Astrocyte (in vitro differentiated cells and primary cell): ENCODE measurements at regions not wholly inside any gene's neighbourhood (a gene's known extent, or its start where the extent isn't known, plus 50 kb on each side); places are given as distances from the start of the nearest gene placed in this dataset.
A peak's percentile ranks its signal among the peaks of the same experiment; 100 is the strongest.

ENCODE experiments used
- DNase-seq: peaks from one replicate; pipeline ENCODE4 v3.0.0-alpha.2; 2010; ENCODE audit warnings: low read depth
- FAIRE-seq: peaks from 2 replicates; lab custom pipeline; 2011; peaks lifted over from hg19 to GRCh38; lab: Jason Lieb, UNC
- H2AFZ ChIP-seq: 2 replicates; pipeline ENCODE4 v1.6.0; 2012; ENCODE audit warnings: low read depth, low read length, inconsistent platforms
- H3K27ac ChIP-seq: 2 replicates; pipeline ENCODE4 v1.5.1; 2011; ENCODE audit warnings: low read depth, low read length, inconsistent platforms
- H3K27me3 ChIP-seq: 2 replicates; pipeline ENCODE4 v1.6.0; 2011; ENCODE audit warnings: low read length, inconsistent platforms; ENCODE audit not compliant: insufficient read depth
- H3K36me3 ChIP-seq: 2 replicates; pipeline ENCODE4 v1.5.1; 2011; ENCODE audit warnings: low read length, inconsistent platforms; ENCODE audit not compliant: insufficient read depth
- H3K4me1 ChIP-seq: 2 replicates; pipeline ENCODE4 v1.5.1; 2011; ENCODE audit warnings: low read length, inconsistent platforms; ENCODE audit not compliant: insufficient read depth
- H3K4me2 ChIP-seq: 2 replicates; pipeline ENCODE4 v1.6.0; 2012; ENCODE audit warnings: low read length, inconsistent platforms
- H3K4me3 ChIP-seq: 2 replicates; pipeline ENCODE4 v1.5.1; 2011; ENCODE audit warnings: low read depth, mild to moderate bottlenecking, low read length, inconsistent platforms; ENCODE audit not compliant: insufficient read depth
- H3K79me2 ChIP-seq: 2 replicates; pipeline ENCODE4 v1.6.0; 2012; ENCODE audit warnings: mild to moderate bottlenecking, low read length, inconsistent platforms; ENCODE audit not compliant: insufficient read depth
- H3K9ac ChIP-seq: 2 replicates; pipeline ENCODE4 v1.6.0; 2012; ENCODE audit warnings: mild to moderate bottlenecking, low read length, inconsistent platforms
- H3K9me3 ChIP-seq: 2 replicates; pipeline ENCODE4 v1.5.1; 2012; ENCODE audit warnings: low read depth, mild to moderate bottlenecking, low read length, inconsistent platforms; ENCODE audit not compliant: insufficient read depth
- H4K20me1 ChIP-seq: 2 replicates; pipeline ENCODE4 v1.6.0; 2012; ENCODE audit warnings: low read length, inconsistent platforms; ENCODE audit not compliant: insufficient read depth
- H3K27ac Mint-ChIP-seq: one replicate; pipeline ENCODE4 v1.8.0; 2021; ENCODE audit warnings: mild to moderate bottlenecking, mixed read lengths; ENCODE audit not compliant: unreplicated experiment
- H3K27me3 Mint-ChIP-seq: one replicate; pipeline ENCODE4 v1.8.0; 2021; ENCODE audit warnings: low read depth, mixed read lengths; ENCODE audit not compliant: unreplicated experiment
- H3K36me3 Mint-ChIP-seq: one replicate; pipeline ENCODE4 v1.8.0; 2021; ENCODE audit warnings: low read depth, mixed read lengths; ENCODE audit not compliant: unreplicated experiment
- H3K4me1 Mint-ChIP-seq: one replicate; pipeline ENCODE4 v1.8.0; 2021; ENCODE audit warnings: low read depth, mixed read lengths; ENCODE audit not compliant: unreplicated experiment
- H3K4me3 Mint-ChIP-seq: one replicate; pipeline ENCODE4 v1.8.0; 2021; ENCODE audit warnings: mild to moderate bottlenecking, moderate library complexity, mixed read lengths; ENCODE audit not compliant: unreplicated experiment
- H3K9me3 Mint-ChIP-seq: one replicate; pipeline ENCODE4 v1.8.0; 2021; ENCODE audit warnings: mild to moderate bottlenecking, mixed read lengths; ENCODE audit not compliant: unreplicated experiment
- EZH2 ChIP-seq: IDR thresholded peaks from 2 replicates; pipeline ENCODE4 v1.6.1; 2012; ENCODE audit warnings: mild to moderate bottlenecking, low read length, inconsistent platforms; ENCODE audit not compliant: insufficient read depth
- TF ChIP-seq, protein P1 (sequence below): IDR thresholded peaks from 2 replicates; pipeline ENCODE4 v1.5.1; 2011; ENCODE audit warnings: low read depth, mild to moderate bottlenecking, inconsistent platforms, low read length, moderate library complexity; ENCODE audit not compliant: insufficient read depth

DNA sequence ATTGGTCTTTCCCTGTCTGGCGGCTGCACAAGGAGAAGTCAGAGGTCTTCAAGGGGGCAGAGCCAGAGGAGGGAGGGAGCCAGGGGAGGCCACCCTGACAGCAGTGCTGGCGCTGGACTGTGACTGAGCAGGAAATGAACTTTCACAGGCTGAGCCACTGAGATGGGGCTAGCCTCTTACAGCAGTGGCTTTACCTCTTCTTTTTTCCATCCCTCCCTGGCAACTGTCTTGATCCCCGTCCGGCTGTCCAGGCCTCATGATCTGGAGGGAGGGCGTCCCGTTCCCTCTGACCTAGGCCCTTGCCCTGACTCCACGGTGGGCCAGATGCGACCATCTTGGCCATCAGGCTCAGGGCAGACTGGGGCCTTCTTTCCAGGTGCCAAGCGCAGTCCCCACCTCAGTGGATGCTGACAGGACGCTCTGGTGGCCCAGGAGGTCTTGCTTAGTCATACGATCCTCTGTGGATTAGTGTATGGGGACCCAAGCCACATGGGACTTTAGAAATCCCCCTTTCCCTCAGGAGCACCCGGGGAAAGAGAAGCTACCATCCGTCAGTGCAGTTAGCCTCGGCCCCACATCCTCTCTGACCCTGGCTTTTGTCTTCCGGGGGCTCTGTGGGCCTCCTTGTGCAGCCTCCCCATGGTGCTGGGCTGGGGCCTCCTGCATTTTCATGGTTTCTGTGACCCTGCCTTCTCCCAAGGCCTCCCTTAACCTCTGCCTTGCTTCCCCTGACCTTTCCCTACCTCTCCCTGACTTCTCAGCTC is 57.4 kb upstream of the CCDC167 start:
- no peak overlapping the region for H3K4me3 Mint-ChIP-seq
- H3K9me3 Mint-ChIP-seq = no peaks in the 10 kb centered on the region
- peaks cover 36% of the 10 kb centered on the region for H3K4me1 Mint-ChIP-seq

DNA sequence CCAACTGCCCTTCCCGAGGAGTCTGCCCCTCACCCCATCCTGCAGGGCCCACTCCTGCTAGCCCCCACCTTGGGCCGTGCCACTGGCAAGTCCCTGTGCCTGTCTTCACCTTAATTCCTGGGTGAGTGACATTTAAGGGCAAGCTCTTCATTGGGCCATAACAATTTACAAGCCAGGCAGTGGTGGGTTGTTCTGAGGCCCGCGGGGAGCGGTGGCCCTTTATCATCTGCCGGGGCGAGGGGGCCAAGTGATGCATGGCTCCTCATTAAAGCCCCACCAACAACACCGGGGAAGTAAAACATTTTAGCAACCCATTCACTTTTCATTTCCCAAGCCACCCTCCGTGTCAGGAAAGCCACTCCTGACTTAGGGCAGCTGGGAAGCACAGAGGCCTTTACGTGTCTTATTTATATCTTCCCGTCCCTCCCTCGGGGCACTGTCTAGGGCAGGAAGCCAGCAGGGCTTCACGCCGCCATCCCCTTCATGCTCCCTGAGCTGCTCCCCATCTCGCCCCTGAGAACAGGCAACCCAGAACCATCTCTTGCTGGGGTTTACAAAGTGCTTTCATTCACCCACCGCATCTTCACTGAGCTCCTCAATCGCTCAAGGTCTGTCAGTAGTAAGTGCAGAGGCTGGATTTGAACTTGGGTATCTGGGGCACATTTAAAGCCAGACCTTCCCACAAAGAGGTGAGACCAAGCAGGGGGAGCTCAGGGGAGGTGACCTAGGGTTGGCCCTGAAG is 55.5 kb upstream of the CCDC167 start:
- no peak overlapping the region for H3K4me3 Mint-ChIP-seq
- no peaks in the 10 kb centered on the region for H3K36me3 Mint-ChIP-seq
- peaks cover 26% of the 10 kb centered on the region for H3K27me3 Mint-ChIP-seq
- no peak overlapping the region for H2AFZ ChIP-seq
- no peaks in the 10 kb centered on the region for H3K27me3 ChIP-seq
- TF ChIP-seq, protein P1, sequence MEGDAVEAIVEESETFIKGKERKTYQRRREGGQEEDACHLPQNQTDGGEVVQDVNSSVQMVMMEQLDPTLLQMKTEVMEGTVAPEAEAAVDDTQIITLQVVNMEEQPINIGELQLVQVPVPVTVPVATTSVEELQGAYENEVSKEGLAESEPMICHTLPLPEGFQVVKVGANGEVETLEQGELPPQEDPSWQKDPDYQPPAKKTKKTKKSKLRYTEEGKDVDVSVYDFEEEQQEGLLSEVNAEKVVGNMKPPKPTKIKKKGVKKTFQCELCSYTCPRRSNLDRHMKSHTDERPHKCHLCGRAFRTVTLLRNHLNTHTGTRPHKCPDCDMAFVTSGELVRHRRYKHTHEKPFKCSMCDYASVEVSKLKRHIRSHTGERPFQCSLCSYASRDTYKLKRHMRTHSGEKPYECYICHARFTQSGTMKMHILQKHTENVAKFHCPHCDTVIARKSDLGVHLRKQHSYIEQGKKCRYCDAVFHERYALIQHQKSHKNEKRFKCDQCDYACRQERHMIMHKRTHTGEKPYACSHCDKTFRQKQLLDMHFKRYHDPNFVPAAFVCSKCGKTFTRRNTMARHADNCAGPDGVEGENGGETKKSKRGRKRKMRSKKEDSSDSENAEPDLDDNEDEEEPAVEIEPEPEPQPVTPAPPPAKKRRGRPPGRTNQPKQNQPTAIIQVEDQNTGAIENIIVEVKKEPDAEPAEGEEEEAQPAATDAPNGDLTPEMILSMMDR = no peak
- no peak for TF ChIP-seq EZH2
- no peak overlapping the region for H3K27ac ChIP-seq
- H3K27ac Mint-ChIP-seq = no peak overlapping the region
- H3K4me3 ChIP-seq = no peak overlapping the region
- DNase-seq = no peak
- H3K9ac ChIP-seq = peak overlapping the region; percentile 2
- no peak for FAIRE-seq
- no peaks in the 10 kb centered on the region for H3K9me3 Mint-ChIP-seq
- H3K4me2 ChIP-seq = peak overlapping the region; percentile 70
- peaks cover 37% of the 10 kb centered on the region for H3K4me1 Mint-ChIP-seq
- no peaks in the 10 kb centered on the region for H3K36me3 ChIP-seq
- peaks cover 47% of the 10 kb centered on the region for H3K4me1 ChIP-seq
- no peaks in the 10 kb centered on the region for H3K9me3 ChIP-seq
- no peaks in the 10 kb centered on the region for H3K79me2 ChIP-seq
- no peaks in the 10 kb centered on the region for H4K20me1 ChIP-seq

More for the DNA sequence above, 57.4 kb upstream of the CCDC167 start:
- DNase-seq = no peak
- no peak overlapping the region for H2AFZ ChIP-seq
- no peak for FAIRE-seq
- no peaks in the 10 kb centered on the region for H3K36me3 Mint-ChIP-seq
- no peak for TF ChIP-seq EZH2
- TF ChIP-seq, protein P1 = no peak
- no peak overlapping the region for H3K4me2 ChIP-seq
- H3K27ac ChIP-seq = no peak overlapping the region
- peaks cover 42% of the 10 kb centered on the region for H3K4me1 ChIP-seq
- no peak overlapping the region for H3K27ac Mint-ChIP-seq
- no peaks in the 10 kb centered on the region for H3K27me3 ChIP-seq
- H3K27me3 Mint-ChIP-seq = peaks cover 34% of the 10 kb centered on the region
- no peak overlapping the region for H3K9ac ChIP-seq
- no peaks in the 10 kb centered on the region for H4K20me1 ChIP-seq
- H3K4me3 ChIP-seq = no peak overlapping the region
- H3K9me3 ChIP-seq = no peaks in the 10 kb centered on the region
- no peaks in the 10 kb centered on the region for H3K79me2 ChIP-seq
- no peaks in the 10 kb centered on the region for H3K36me3 ChIP-seq
